OCI-LY1 (cell line): ENCODE measurements at regions not wholly inside any gene's neighbourhood (a gene's known extent, or its start where the extent isn't known, plus 50 kb on each side); places are given as distances from the start of the nearest gene placed in this dataset.

Experiments used
- CTCF ChIP-seq: fragments of 200-600 bp; sonication (generic), shearing (Covaris generic); IDR thresholded peaks from 2 replicates; pipeline ENCODE4 v1.5.1; 2017; ENCODE audit warnings: mild to moderate bottlenecking, antibody characterized with exemption, low read length, moderate library complexity, mixed read lengths
- EZH2 ChIP-seq: fragments of 200-600 bp; sonication (generic), shearing (Covaris generic); IDR thresholded peaks from 2 replicates; pipeline ENCODE4 v1.8.0; 2017; ENCODE audit warnings: borderline replicate concordance, mixed run types, mild to moderate bottlenecking, antibody characterized with exemption, low read length, moderate library complexity, mixed read lengths

- TF ChIP-seq CTCF (no peak), EZH2 (no peak)
Measured at GRCh38 chr19:28334419-28334818, 878.5 kb downstream of the UQCRFS1 start.
